ENCODE measurements at regions not wholly inside any gene's neighbourhood (a gene's known extent, or its start where the extent isn't known, plus 50 kb on each side); places are given as distances from the start of the nearest gene placed in this dataset.

GRCh38 chr5:71864730-71865601 lies 145.9 kb downstream of the CARTPT start:
- DNase-seq (ENCODE audit: low read depth): no peak

- DNase-seq (ENCODE audit: low read depth): no peak
Measured at GRCh38 chr5:71865665-71866320, 146.7 kb downstream of the CARTPT start.

- DNase-seq (ENCODE audit: low read depth): peak; percentile 26
Measured at GRCh38 chr5:71872311-71872864, 153.3 kb downstream of the CARTPT start.

- DNase-seq (ENCODE audit: low read depth): no peak
Measured at GRCh38 chr5:71873191-71873591, 154.1 kb downstream of the CARTPT start.

GRCh38 chr5:71874521-71874920 lies 155.4 kb downstream of the CARTPT start:
- no peak for DNase-seq (ENCODE audit: low read depth)

GRCh38 chr5:71877511-71877910 lies 158.4 kb downstream of the CARTPT start:
- DNase-seq (ENCODE audit: low read depth): no peak

- no peak for DNase-seq (ENCODE audit: low read depth)
Measured at GRCh38 chr5:71880536-71880935, 161.5 kb downstream of the CARTPT start.

GRCh38 chr5:71882826-71883741 lies 164.0 kb downstream of the CARTPT start:
- no peak for DNase-seq (ENCODE audit: low read depth)

- no peak for DNase-seq (ENCODE audit: low read depth)
Measured at GRCh38 chr5:71883742-71884103, 164.6 kb downstream of the CARTPT start.

GRCh38 chr5:71884926-71885325 lies 165.9 kb downstream of the CARTPT start:
- no peak for DNase-seq (ENCODE audit: low read depth)

GRCh38 chr5:71886406-71886805 lies 167.3 kb downstream of the CARTPT start:
- no peak for DNase-seq (ENCODE audit: low read depth)

- DNase-seq (ENCODE audit: low read depth): peak; percentile 29
Measured at GRCh38 chr5:71887680-71888079, 168.6 kb downstream of the CARTPT start.

- no peak for DNase-seq (ENCODE audit: low read depth)
Measured at GRCh38 chr5:71891406-71891805, 172.3 kb downstream of the CARTPT start.

- no peak for DNase-seq (ENCODE audit: low read depth)
Measured at GRCh38 chr5:71891856-71892255, 172.8 kb downstream of the CARTPT start.

- DNase-seq (ENCODE audit: low read depth): no peak
Measured at GRCh38 chr5:71892641-71893365, 173.7 kb downstream of the CARTPT start.

GRCh38 chr5:71893451-71893850 lies 174.4 kb downstream of the CARTPT start:
- no peak for DNase-seq (ENCODE audit: low read depth)

- no peak for DNase-seq (ENCODE audit: low read depth)
Measured at GRCh38 chr5:71894091-71894490, 175.0 kb downstream of the CARTPT start.

GRCh38 chr5:71895546-71895945 lies 176.5 kb downstream of the CARTPT start:
- no peak for DNase-seq (ENCODE audit: low read depth)

- DNase-seq (ENCODE audit: low read depth): peak; percentile 65
Measured at GRCh38 chr5:71899865-71900342, 180.8 kb downstream of the CARTPT start.

- no peak for DNase-seq (ENCODE audit: low read depth)
Measured at GRCh38 chr5:71903808-71904207, 184.7 kb downstream of the CARTPT start.

GRCh38 chr5:71904852-71905251 lies 185.8 kb downstream of the CARTPT start:
- no peak for DNase-seq (ENCODE audit: low read depth)
